ENCODE measurements at regions not wholly inside any gene's neighbourhood (a gene's known extent, or its start where the extent isn't known, plus 50 kb on each side); places are given as distances from the start of the nearest gene placed in this dataset.

- ChIA-PET POLR2A (interaction anchor here (0.6 to 2.1 kb wide), 5 partner anchors 13 to 124 kb away, joined by 3 to 7 read pairs (median 3); no protein-coding TSS in a partner anchor), CTCF (interaction anchor here (1.0 to 2.5 kb wide), 6 partner anchors 11 to 207 kb away, joined by 3 to 11 read pairs (median 4); no protein-coding TSS in a partner anchor)
- H3K9me3 Mint-ChIP-seq, result no peaks in the 10 kb centered on the region
- peak overlapping the region; percentile 60 for H3K4me3 Mint-ChIP-seq
- peak overlapping the region; percentile 87 for H3K27ac Mint-ChIP-seq
- ATAC-seq, result no peak
- H3K36me3 Mint-ChIP-seq (ENCODE audit: low read depth), result no peaks in the 10 kb centered on the region
- peaks cover 55% of the 10 kb centered on the region for H3K4me1 Mint-ChIP-seq (ENCODE audit: low read depth)
- intact Hi-C loops (cut with micrococcal nuclease), result no loop called here
- TF ChIP-seq CTCF (IDR thresholded peaks at IDR 0.05), result no peak
- H3K27me3 Mint-ChIP-seq, result no peaks in the 10 kb centered on the region
- DNase-seq, result no peak
These were observed 143.9 kb upstream of the ZNF217 start for GRCh38 chr20:53737396-53738038.

DNA sequence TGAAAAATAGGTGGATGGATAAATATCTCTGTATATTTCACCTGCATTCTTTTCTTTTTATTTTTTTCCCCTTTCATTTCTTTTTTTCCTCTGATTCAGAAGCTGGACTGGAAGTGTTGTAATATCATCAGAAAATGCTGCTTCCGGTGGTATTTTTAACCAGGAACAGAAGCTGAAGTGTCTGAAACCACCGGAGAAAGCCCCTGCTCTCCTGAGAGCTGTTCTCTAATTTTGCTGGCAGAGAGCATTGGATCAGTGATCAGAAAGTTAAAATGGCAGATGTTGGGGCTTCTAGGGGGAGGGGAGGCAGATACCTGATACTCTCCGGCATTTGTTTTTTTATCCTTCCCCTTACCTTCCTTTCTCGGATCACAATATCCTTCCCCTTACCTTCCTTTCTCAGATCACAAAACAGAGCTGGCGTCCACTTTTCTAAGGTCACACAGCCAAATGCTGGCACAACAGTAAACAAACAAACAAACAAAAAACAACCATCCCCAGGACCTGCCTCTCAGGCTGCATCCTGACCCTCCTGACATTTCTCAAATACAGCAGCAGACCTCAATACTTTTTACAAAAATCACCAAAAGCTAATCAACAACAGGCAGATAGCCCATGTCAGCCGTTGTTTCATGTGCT, 143.2 kb upstream of the ZNF217 start:
- H3K4me1 Mint-ChIP-seq (ENCODE audit: low read depth), result peaks cover 55% of the 10 kb centered on the region
- H3K27ac Mint-ChIP-seq, result peak overlapping the region; percentile 87
- intact Hi-C loops (cut with micrococcal nuclease), result no loop called here
- ATAC-seq (peak; percentile 60), DNase-seq (peak; percentile 51)
- CTCF ChIA-PET, result interaction anchor here (0.7 to 2.5 kb wide), 10 partner anchors 10 to 207 kb away, joined by 3 to 11 read pairs (median 3); no protein-coding TSS in a partner anchor
- TF ChIP-seq CTCF (IDR thresholded peaks at IDR 0.05), result no peak
- H3K4me3 Mint-ChIP-seq, result peak overlapping the region; percentile 60
- H3K9me3 Mint-ChIP-seq, result no peaks in the 10 kb centered on the region
- H3K27me3 Mint-ChIP-seq, result no peaks in the 10 kb centered on the region
- no peaks in the 10 kb centered on the region for H3K36me3 Mint-ChIP-seq (ENCODE audit: low read depth)
- POLR2A ChIA-PET, result interaction anchor here (0.6 to 2.1 kb wide), 7 partner anchors 14 to 158 kb away, joined by 3 to 7 read pairs (median 3); no protein-coding TSS in a partner anchor

GRCh38 chr20:53736122-53736756, 142.6 kb upstream of the ZNF217 start:
- TF ChIP-seq CTCF (IDR thresholded peaks at IDR 0.05), result no peak
- DNase-seq (no peak), ATAC-seq (no peak)
- Mint-ChIP-seq H3K36me3 (ENCODE audit: low read depth) (no peaks in the 10 kb centered on the region), H3K27me3 (no peaks in the 10 kb centered on the region), H3K4me3 (no peak overlapping the region), H3K27ac (peak overlapping the region; percentile 87), H3K9me3 (no peaks in the 10 kb centered on the region), H3K4me1 (ENCODE audit: low read depth) (peaks cover 50% of the 10 kb centered on the region)
- ChIA-PET POLR2A (interaction anchor here (0.9 to 2.1 kb wide), 5 partner anchors 15 to 157 kb away, joined by 3 to 7 read pairs (median 3); no protein-coding TSS in a partner anchor), CTCF (interaction anchor here (0.7 to 2.5 kb wide), 12 partner anchors 10 to 208 kb away, joined by 3 to 11 read pairs (median 3); no protein-coding TSS in a partner anchor)
- intact Hi-C loops (cut with micrococcal nuclease), result no loop called here

DNA sequence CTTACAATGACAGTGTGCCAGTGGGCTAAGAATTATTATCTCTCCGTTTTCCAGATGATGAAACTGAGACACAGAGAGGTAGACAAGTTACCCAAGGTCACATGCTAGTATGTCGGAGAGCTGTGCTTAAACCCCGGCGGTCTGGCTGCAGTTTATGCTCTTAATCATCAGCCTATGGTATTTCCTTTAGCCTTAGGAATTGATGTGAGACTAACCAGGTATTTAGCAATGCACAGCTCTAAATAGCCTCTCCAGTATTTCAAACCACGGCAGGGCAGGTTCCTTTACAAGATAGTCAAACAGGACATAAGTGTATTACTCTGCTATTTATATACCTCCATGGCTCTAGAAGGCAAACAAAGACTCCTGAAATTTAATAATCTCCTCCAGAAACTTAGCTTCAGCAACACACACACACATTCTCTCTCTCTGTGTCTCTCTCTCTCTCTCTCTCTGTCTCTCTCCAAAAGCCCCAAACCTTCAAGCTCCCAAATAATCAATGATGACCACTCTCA, 142.0 kb upstream of the ZNF217 start:
- no peaks in the 10 kb centered on the region for H3K27me3 Mint-ChIP-seq
- intact Hi-C loops (cut with micrococcal nuclease), result no loop called here
- CTCF ChIA-PET, result interaction anchor here (0.9 to 2.5 kb wide), 4 partner anchors 13 to 204 kb away, joined by 3 to 11 read pairs (median 6); no protein-coding TSS in a partner anchor
- peak overlapping the region; percentile 23 for H3K27ac Mint-ChIP-seq
- TF ChIP-seq CTCF (IDR thresholded peaks at IDR 0.05), result no peak
- no peaks in the 10 kb centered on the region for H3K9me3 Mint-ChIP-seq
- H3K4me1 Mint-ChIP-seq (ENCODE audit: low read depth), result peaks cover 45% of the 10 kb centered on the region
- H3K36me3 Mint-ChIP-seq (ENCODE audit: low read depth), result no peaks in the 10 kb centered on the region
- POLR2A ChIA-PET, result interaction anchor here (0.6 to 2.1 kb wide), 5 partner anchors 15 to 168 kb away, joined by 3 to 7 read pairs (median 3); no protein-coding TSS in a partner anchor
- ATAC-seq (no peak), DNase-seq (no peak)
- no peak overlapping the region for H3K4me3 Mint-ChIP-seq

Measured in activated CD8-positive, alpha-beta T cell treated with anti-CD3 and anti-CD28 coated beads for 36 hours (primary cell).